CD4-positive, alpha-beta memory T cell (primary cell): ENCODE measurements at regions not wholly inside any gene's neighbourhood (a gene's known extent, or its start where the extent isn't known, plus 50 kb on each side); places are given as distances from the start of the nearest gene placed in this dataset.

Experiments used
- CTCF ChIA-PET: fragments of 350-600 bp; sonication (Branson Sonifier 250); formaldehyde crosslinking; loops from one replicate; lab custom pipeline; 2021; ENCODE audit warnings: inconsistent platforms; ENCODE audit not compliant: partially characterized antibody; lab: Charles Lee
- POLR2A ChIA-PET: fragments of 350-600 bp; sonication (Branson Sonifier 250); formaldehyde crosslinking; loops from one replicate; lab custom pipeline; 2021; ENCODE audit not compliant: partially characterized antibody; lab: Charles Lee
- DNase-seq, 5 donors: peaks; one replicate each; pipeline versions ENCODE4 v3.0.0 to v3.0.0-alpha.2; 2020 to 2022; ENCODE audit warnings: mixed read lengths in 1 of 5
- H3K27ac ChIP-seq: one replicate; pipeline ENCODE4 v1.7.0; 2013; ENCODE audit warnings: low read depth, low read length
- H3K27me3 ChIP-seq: 2 replicates; pipeline ENCODE4 v1.7.0; 2013; ENCODE audit warnings: mild to moderate bottlenecking, low read length, moderate library complexity; ENCODE audit not compliant: insufficient read depth
- H3K36me3 ChIP-seq: 2 replicates; pipeline ENCODE4 v1.7.0; 2013; ENCODE audit warnings: mild to moderate bottlenecking, low read length, moderate library complexity; ENCODE audit not compliant: insufficient read depth
- H3K4me1 ChIP-seq: 2 replicates; pipeline ENCODE4 v1.7.0; 2013; ENCODE audit warnings: mild to moderate bottlenecking, low read length, moderate library complexity; ENCODE audit not compliant: insufficient read depth
- H3K4me3 ChIP-seq, 2 donors: one replicate each; pipeline ENCODE4 v1.7.0; 2013; ENCODE audit warnings: low read length in 2 of 2, mild to moderate bottlenecking in 1 of 2
- H3K9me3 ChIP-seq, 2 donors: one replicate each; pipeline ENCODE4 v1.7.0; 2013; ENCODE audit warnings: low read length in 2 of 2, control low read depth in 1 of 2; ENCODE audit not compliant: control insufficient read depth in 1 of 2
- H3K27ac Mint-ChIP-seq, 7 donors: one replicate each; pipeline ENCODE4 v1.8.0; 2020 to 2021; ENCODE audit warnings: mixed read lengths in 7 of 7, mild to moderate bottlenecking in 6 of 7, inconsistent platforms in 3 of 7, moderate library complexity in 3 of 7
- H3K27me3 Mint-ChIP-seq, 2 donors: one replicate each; pipeline ENCODE4 v1.8.0; 2020 to 2021; ENCODE audit warnings: mixed read lengths in 2 of 2
- H3K36me3 Mint-ChIP-seq, 2 donors: one replicate each; pipeline ENCODE4 v1.8.0; 2020 to 2021; ENCODE audit warnings: mixed read lengths in 2 of 2, inconsistent platforms in 1 of 2, mild to moderate bottlenecking in 1 of 2
- H3K4me1 Mint-ChIP-seq, 4 donors: one replicate each; pipeline ENCODE4 v1.8.0; 2020 to 2021; ENCODE audit warnings: mixed read lengths in 4 of 4, mild to moderate bottlenecking in 1 of 4
- H3K4me3 Mint-ChIP-seq, 8 donors: one replicate each; pipeline ENCODE4 v1.8.0; 2020 to 2021; ENCODE audit warnings: mixed read lengths in 8 of 8, mild to moderate bottlenecking in 7 of 8, moderate library complexity in 6 of 8, inconsistent platforms in 3 of 8
- H3K9me3 Mint-ChIP-seq, 8 donors: one replicate each; pipeline ENCODE4 v1.8.0; 2020 to 2021; ENCODE audit warnings: mixed read lengths in 8 of 8, mild to moderate bottlenecking in 5 of 8, inconsistent platforms in 3 of 8, moderate library complexity in 1 of 8
- intact Hi-C: fragments of 100-400 bp; cut with micrococcal nuclease; formaldehyde crosslinking; loops from one replicate; pipeline ENCODE4 v1.15.1; 2023

DNA sequence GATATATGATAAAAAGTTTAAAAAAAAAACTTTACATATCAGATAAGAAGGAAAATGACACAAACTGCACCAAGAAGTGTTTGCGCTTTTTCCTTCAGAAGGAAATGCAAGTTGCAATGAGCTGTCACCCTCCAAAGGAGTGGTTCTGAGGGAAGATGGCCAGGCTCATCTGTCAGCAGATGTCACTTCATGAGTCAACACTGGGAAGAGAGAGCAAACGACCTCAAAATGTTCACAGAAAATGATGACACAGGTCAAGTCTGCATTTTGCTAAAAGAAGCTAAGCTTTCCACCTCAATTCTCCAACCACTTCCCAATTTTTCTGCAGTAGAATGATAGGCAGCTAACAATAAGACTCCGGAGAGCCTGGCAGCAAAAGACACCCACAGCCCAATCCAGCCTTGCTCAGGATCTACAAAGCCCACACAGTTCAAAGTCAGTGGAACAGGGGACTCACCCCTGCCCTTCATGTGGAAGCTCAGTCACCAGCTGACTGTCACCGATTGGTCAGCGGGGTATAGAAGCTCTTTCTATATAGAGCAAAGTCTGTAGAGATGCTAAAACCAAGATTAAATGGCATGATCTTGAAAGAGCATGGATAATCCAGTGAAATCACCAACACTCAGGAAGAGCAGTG lies 155.1 kb upstream of the NEBL start:
- no peak overlapping the region for H3K27ac Mint-ChIP-seq
- no peak overlapping the region for H3K4me3 Mint-ChIP-seq

DNA sequence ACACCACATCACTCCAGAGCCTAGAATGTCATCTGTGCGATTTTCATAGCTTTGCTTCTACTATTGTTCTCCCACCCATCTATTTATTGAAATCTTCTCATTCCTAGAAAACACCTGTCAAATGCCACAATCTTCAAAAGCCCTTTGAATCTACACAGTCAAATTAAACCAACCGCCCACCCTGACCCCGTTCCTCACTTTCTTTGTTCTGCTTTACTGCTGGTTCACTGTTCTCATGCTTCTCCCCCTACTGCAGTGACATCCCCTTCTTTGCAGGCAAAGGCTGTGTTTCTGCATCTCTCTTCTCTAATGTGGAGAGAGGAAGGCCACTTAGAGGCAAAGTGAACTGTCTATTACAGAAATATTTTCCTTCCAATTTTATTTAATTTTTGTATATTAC lies 152.4 kb upstream of the NEBL start:
- H3K36me3 ChIP-seq, result no peaks in the 10 kb centered on the region
- no peak overlapping the region for H3K4me3 Mint-ChIP-seq
- ChIA-PET POLR2A (no interaction called here), CTCF (no interaction called here)
- H3K27ac Mint-ChIP-seq, result no peak overlapping the region
- H3K27me3 Mint-ChIP-seq, result no peaks in the 10 kb centered on the region
- H3K4me1 ChIP-seq, result no peaks in the 10 kb centered on the region
- DNase-seq, result no peak
- no peak overlapping the region for H3K4me3 ChIP-seq
- H3K27me3 ChIP-seq, result no peaks in the 10 kb centered on the region
- peaks cover 0 to 13% (median 4%) of the 10 kb centered on the region in 8 donors for H3K9me3 Mint-ChIP-seq
- no peaks in the 10 kb centered on the region for H3K36me3 Mint-ChIP-seq
- no peaks in the 10 kb centered on the region for H3K9me3 ChIP-seq
- intact Hi-C loops, result no loop called here
- H3K4me1 Mint-ChIP-seq, result no peaks in the 10 kb centered on the region
- no peak overlapping the region for H3K27ac ChIP-seq

More for the DNA sequence above, 155.1 kb upstream of the NEBL start:
- no peaks in the 10 kb centered on the region for H3K36me3 Mint-ChIP-seq
- H3K4me1 Mint-ChIP-seq, result no peaks in the 10 kb centered on the region
- Histone ChIP-seq H3K36me3 (no peaks in the 10 kb centered on the region), H3K4me3 (no peak overlapping the region), H3K27ac (no peak overlapping the region), H3K27me3 (no peaks in the 10 kb centered on the region), H3K9me3 (no peaks in the 10 kb centered on the region), H3K4me1 (no peaks in the 10 kb centered on the region)
- ChIA-PET CTCF (no interaction called here), POLR2A (no interaction called here)
- DNase-seq, result no peak
- intact Hi-C loops, result no loop called here
- H3K9me3 Mint-ChIP-seq, result peaks cover 0 to 14% (median 6%) of the 10 kb centered on the region in 8 donors
- no peaks in the 10 kb centered on the region for H3K27me3 Mint-ChIP-seq

DNA sequence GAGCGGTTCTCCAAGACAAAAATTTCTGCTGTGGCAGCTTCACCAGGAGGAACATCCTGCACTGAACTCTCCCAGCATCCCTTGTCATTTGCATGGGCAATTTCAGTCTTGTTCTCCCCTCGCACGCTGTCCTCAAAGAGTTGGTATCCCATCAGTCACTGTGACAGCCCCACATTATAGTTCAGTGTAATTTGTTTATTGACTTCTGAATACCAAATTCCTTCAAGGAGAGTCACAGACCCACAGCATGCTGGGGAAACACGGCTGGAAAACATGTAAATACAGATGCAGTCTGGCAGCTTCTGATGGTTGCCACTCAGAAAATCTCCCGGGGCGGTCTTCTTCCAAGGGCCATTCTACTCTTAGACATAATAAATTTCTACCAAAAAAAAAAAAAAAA lies 151.0 kb upstream of the NEBL start:
- Histone ChIP-seq H3K36me3 (no peaks in the 10 kb centered on the region), H3K4me3 (no peak overlapping the region), H3K9me3 (no peaks in the 10 kb centered on the region), H3K27me3 (no peaks in the 10 kb centered on the region), H3K27ac (no peak overlapping the region), H3K4me1 (no peaks in the 10 kb centered on the region)
- CTCF ChIA-PET, result no interaction called here
- Mint-ChIP-seq H3K4me1 (no peaks in the 10 kb centered on the region), H3K27ac (no peak overlapping the region), H3K36me3 (no peaks in the 10 kb centered on the region), H3K4me3 (no peak overlapping the region), H3K9me3 (peaks cover 0 to 14% (median 4%) of the 10 kb centered on the region in 8 donors), H3K27me3 (no peaks in the 10 kb centered on the region)
- no peak for DNase-seq
- POLR2A ChIA-PET, result no interaction called here
- intact Hi-C loops, result no loop called here

DNA sequence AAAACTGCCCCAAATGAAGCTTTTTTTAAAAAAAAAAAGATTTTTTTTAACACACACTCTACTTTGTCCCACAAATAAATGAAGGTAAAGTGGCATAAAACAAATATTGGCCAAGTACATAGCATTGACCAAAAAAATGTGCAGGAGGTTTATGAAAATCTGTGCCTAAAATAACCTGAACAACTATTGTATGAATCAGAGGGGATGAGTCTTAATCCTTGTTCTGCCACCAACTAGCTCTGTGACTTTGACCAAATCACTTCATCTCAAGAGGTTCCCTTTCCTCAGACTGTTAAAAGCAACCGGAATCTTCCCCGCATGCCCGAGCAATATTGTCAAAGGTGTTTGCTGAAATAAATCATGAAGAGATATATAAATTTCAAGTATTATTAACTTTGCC lies 150.4 kb upstream of the NEBL start:
- intact Hi-C loops, result no loop called here

DNA sequence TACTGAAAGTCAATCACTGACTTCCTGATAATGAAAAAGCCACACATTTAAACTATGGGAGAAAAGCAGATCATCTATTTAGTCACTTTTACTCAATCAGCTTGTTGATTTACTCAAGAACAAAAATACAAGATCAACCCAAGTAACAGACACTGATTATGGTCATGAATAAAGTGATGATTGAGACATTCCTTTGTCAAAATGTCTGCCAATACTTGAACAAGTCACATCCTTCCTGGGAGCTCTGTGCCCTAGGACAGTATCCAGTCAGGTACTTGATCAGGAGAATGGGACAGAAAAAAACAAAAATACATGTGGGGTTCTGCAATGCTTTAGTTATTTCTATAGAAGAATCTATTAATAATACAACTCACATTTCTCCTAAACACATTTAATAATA lies 150.0 kb upstream of the NEBL start:
- H3K27ac Mint-ChIP-seq, result no peak overlapping the region
- H3K4me1 Mint-ChIP-seq, result no peaks in the 10 kb centered on the region
- no peaks in the 10 kb centered on the region for H3K36me3 ChIP-seq
- no peaks in the 10 kb centered on the region for H3K27me3 ChIP-seq
- H3K4me3 Mint-ChIP-seq, result no peak overlapping the region
- CTCF ChIA-PET, result no interaction called here
- H3K27me3 Mint-ChIP-seq, result peaks cover 0 to 2% of the 10 kb centered on the region in 2 donors
- H3K36me3 Mint-ChIP-seq, result no peaks in the 10 kb centered on the region
- H3K4me3 ChIP-seq, result no peak overlapping the region
- POLR2A ChIA-PET, result no interaction called here
- peaks cover 0 to 14% (median 4%) of the 10 kb centered on the region in 8 donors for H3K9me3 Mint-ChIP-seq
- no peaks in the 10 kb centered on the region for H3K9me3 ChIP-seq
- no peak overlapping the region for H3K27ac ChIP-seq
- DNase-seq, result no peak
- no peaks in the 10 kb centered on the region for H3K4me1 ChIP-seq
- intact Hi-C loops, result no loop called here

More for the DNA sequence above, 150.4 kb upstream of the NEBL start:
- Histone ChIP-seq H3K27me3 (no peaks in the 10 kb centered on the region), H3K4me3 (no peak overlapping the region), H3K27ac (no peak overlapping the region), H3K9me3 (no peaks in the 10 kb centered on the region), H3K36me3 (no peaks in the 10 kb centered on the region), H3K4me1 (no peaks in the 10 kb centered on the region)
- POLR2A ChIA-PET, result no interaction called here
- Mint-ChIP-seq H3K4me3 (no peak overlapping the region), H3K36me3 (no peaks in the 10 kb centered on the region), H3K27ac (no peak overlapping the region), H3K27me3 (no peaks in the 10 kb centered on the region), H3K4me1 (no peaks in the 10 kb centered on the region), H3K9me3 (peaks cover 0 to 14% (median 4%) of the 10 kb centered on the region in 8 donors)
- no peak for DNase-seq
- CTCF ChIA-PET, result no interaction called here

DNA sequence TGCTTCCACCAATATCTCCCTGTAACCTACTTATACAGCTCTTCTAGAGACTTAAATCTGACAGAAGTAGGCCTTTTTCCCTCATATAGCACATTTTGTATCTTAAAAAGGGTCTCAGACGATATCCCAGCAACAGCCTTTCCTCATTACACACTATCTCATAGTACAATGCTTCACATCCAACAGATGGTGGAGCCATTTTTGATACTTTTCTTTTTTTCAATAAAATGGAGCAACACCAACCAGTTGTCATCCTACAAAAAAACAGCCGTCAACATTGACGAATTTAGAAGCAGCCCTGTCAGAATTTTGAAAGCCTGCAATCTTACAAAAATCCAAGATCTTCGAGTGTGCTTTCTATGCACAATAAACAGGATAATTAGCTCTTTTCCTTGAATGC lies 145.9 kb upstream of the NEBL start:
- Histone ChIP-seq H3K27me3 (no peaks in the 10 kb centered on the region), H3K36me3 (no peaks in the 10 kb centered on the region), H3K4me3 (no peak overlapping the region), H3K9me3 (no peaks in the 10 kb centered on the region), H3K4me1 (no peaks in the 10 kb centered on the region), H3K27ac (no peak overlapping the region)
- ChIA-PET CTCF (no interaction called here), POLR2A (no interaction called here)
- intact Hi-C loops, result no loop called here
- Mint-ChIP-seq H3K4me3 (no peak overlapping the region), H3K4me1 (no peaks in the 10 kb centered on the region), H3K27me3 (peaks cover 0 to 2% of the 10 kb centered on the region in 2 donors), H3K36me3 (no peaks in the 10 kb centered on the region), H3K27ac (no peak overlapping the region), H3K9me3 (peaks cover 0 to 10% (median 2%) of the 10 kb centered on the region in 8 donors)
- DNase-seq, result no peak

DNA sequence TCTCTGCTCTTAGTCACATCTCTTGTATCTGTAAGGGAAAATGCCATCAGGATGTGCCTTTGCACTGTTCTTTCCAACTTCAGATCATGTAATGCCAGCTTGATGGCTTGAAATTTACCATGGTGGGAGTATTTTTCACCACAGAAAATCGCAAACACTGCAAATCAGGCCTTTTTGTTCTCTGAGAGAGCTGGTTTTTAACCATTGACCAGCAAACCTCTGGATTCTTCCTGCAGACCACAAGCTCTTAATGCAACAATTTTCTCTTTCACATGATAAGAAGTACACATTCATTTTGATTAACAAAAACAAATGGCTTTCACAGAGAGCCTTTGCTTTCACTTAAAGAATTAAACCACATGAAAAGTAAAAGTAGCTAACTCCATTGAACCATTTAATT lies 145.4 kb upstream of the NEBL start:
- Histone ChIP-seq H3K4me1 (no peaks in the 10 kb centered on the region), H3K27me3 (no peaks in the 10 kb centered on the region), H3K4me3 (no peak overlapping the region), H3K9me3 (no peaks in the 10 kb centered on the region), H3K36me3 (no peaks in the 10 kb centered on the region), H3K27ac (no peak overlapping the region)
- Mint-ChIP-seq H3K9me3 (peaks cover 0 to 10% (median 2%) of the 10 kb centered on the region in 8 donors), H3K27me3 (peaks cover 0 to 2% of the 10 kb centered on the region in 2 donors), H3K27ac (no peak overlapping the region), H3K36me3 (no peaks in the 10 kb centered on the region), H3K4me1 (no peaks in the 10 kb centered on the region), H3K4me3 (no peak overlapping the region)
- POLR2A ChIA-PET, result no interaction called here
- CTCF ChIA-PET, result no interaction called here
- no peak for DNase-seq
- intact Hi-C loops, result no loop called here
